Upper lobe of right lung (tissue), 1 donor: ENCODE measurements at regions not wholly inside any gene's neighbourhood (a gene's known extent, or its start where the extent isn't known, plus 50 kb on each side); places are given as distances from the start of the nearest gene placed in this dataset.
"Not testable (repeated sequence)": the region's sequence is repeated elsewhere in the genome, so short reads cannot be mapped to it uniquely, and the experiment has no call there.

Experiments used
- ATAC-seq: fragments of 200-7000 bp; cut with Tn5 transposase; one replicate; pipeline ENCODE4 v1.9.1; 2020; ENCODE audit warnings: mild to moderate bottlenecking, moderate library complexity
- DNase-seq: peaks from one replicate; pipeline ENCODE4 v3.0.0-alpha.2; 2020
- H3K27ac ChIP-seq: fragments of 200-600 bp; one replicate; pipeline ENCODE4 v1.8.0; 2022
- H3K27me3 ChIP-seq: fragments of 200-600 bp; one replicate; pipeline ENCODE4 v1.8.0; 2022; ENCODE audit warnings: mild to moderate bottlenecking
- H3K36me3 ChIP-seq: fragments of 200-600 bp; one replicate; pipeline ENCODE4 v1.8.0; 2022
- H3K4me1 ChIP-seq: fragments of 200-600 bp; one replicate; pipeline ENCODE4 v1.8.0; 2022
- H3K4me3 ChIP-seq: fragments of 200-600 bp; one replicate; pipeline ENCODE4 v1.8.0; 2022; ENCODE audit warnings: mild to moderate bottlenecking
- H3K9me3 ChIP-seq: fragments of 200-600 bp; one replicate; pipeline ENCODE4 v1.8.0; 2022
- intact Hi-C: fragments of 100-400 bp; cut with DNase I; formaldehyde crosslinking; loops from one replicate; pipeline ENCODE4 v1.11.0; 2022
- TF ChIP-seq, protein P1 (sequence below): fragments of 200-600 bp; IDR thresholded peaks from one replicate; pipeline ENCODE4 v1.8.0; 2022; ENCODE audit warnings: antibody characterized with exemption
- donor health status: DM: no; HTN: yes; CAD: no; lungs with severe emphysema.

GRCh38 chr7:82655965-82656364, 212.4 kb upstream of the CACNA2D1 start:
- intact Hi-C loops = no loop called here
- TF ChIP-seq, protein P1, sequence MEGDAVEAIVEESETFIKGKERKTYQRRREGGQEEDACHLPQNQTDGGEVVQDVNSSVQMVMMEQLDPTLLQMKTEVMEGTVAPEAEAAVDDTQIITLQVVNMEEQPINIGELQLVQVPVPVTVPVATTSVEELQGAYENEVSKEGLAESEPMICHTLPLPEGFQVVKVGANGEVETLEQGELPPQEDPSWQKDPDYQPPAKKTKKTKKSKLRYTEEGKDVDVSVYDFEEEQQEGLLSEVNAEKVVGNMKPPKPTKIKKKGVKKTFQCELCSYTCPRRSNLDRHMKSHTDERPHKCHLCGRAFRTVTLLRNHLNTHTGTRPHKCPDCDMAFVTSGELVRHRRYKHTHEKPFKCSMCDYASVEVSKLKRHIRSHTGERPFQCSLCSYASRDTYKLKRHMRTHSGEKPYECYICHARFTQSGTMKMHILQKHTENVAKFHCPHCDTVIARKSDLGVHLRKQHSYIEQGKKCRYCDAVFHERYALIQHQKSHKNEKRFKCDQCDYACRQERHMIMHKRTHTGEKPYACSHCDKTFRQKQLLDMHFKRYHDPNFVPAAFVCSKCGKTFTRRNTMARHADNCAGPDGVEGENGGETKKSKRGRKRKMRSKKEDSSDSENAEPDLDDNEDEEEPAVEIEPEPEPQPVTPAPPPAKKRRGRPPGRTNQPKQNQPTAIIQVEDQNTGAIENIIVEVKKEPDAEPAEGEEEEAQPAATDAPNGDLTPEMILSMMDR = no peak
- ATAC-seq = no peak

GRCh38 chr7:82650095-82650494, 206.5 kb upstream of the CACNA2D1 start:
- H3K4me3 ChIP-seq, intact Hi-C loops, DNase-seq, ATAC-seq, H3K36me3 ChIP-seq, H3K9me3 ChIP-seq, H3K27me3 ChIP-seq, H3K4me1 ChIP-seq, H3K27ac ChIP-seq: not testable (repeated sequence)

More at GRCh38 chr7:82655965-82656364, 212.4 kb upstream of the CACNA2D1 start:
- Histone ChIP-seq H3K27me3 (no peaks in the 10 kb centered on the region), H3K9me3 (no peaks in the 10 kb centered on the region), H3K4me1 (no peaks in the 10 kb centered on the region), H3K27ac (no peak overlapping the region), H3K4me3 (no peak overlapping the region), H3K36me3 (no peaks in the 10 kb centered on the region)
- no peak for DNase-seq

GRCh38 chr7:82633592-82633991, 190.0 kb upstream of the CACNA2D1 start:
- TF ChIP-seq, protein P1 = no peak
- DNase-seq (no peak), ATAC-seq (no peak)
- Histone ChIP-seq H3K27me3 (no peaks in the 10 kb centered on the region), H3K9me3 (no peaks in the 10 kb centered on the region), H3K4me1 (no peaks in the 10 kb centered on the region), H3K27ac (no peak overlapping the region), H3K36me3 (no peaks in the 10 kb centered on the region), H3K4me3 (no peak overlapping the region)
- intact Hi-C loops = no loop called here

GRCh38 chr7:82631998-82632397, 188.4 kb upstream of the CACNA2D1 start:
- Histone ChIP-seq H3K4me3 (no peak overlapping the region), H3K27me3 (no peaks in the 10 kb centered on the region), H3K27ac (no peak overlapping the region), H3K36me3 (no peaks in the 10 kb centered on the region), H3K4me1 (no peaks in the 10 kb centered on the region), H3K9me3 (no peaks in the 10 kb centered on the region)
- TF ChIP-seq, protein P1 = no peak
- intact Hi-C loops = no loop called here
- ATAC-seq = no peak
- no peak for DNase-seq

GRCh38 chr7:82629583-82629982, 186.0 kb upstream of the CACNA2D1 start:
- ATAC-seq (no peak), DNase-seq (no peak)
- Histone ChIP-seq H3K36me3 (no peaks in the 10 kb centered on the region), H3K27ac (no peak overlapping the region), H3K4me3 (no peak overlapping the region), H3K27me3 (no peaks in the 10 kb centered on the region), H3K9me3 (no peaks in the 10 kb centered on the region), H3K4me1 (no peaks in the 10 kb centered on the region)
- intact Hi-C loops = no loop called here
- TF ChIP-seq, protein P1 = no peak

GRCh38 chr7:82625377-82625776, 181.8 kb upstream of the CACNA2D1 start:
- H3K4me3 ChIP-seq = no peak overlapping the region
- TF ChIP-seq, protein P1 = no peak
- no peaks in the 10 kb centered on the region for H3K27me3 ChIP-seq
- no peaks in the 10 kb centered on the region for H3K9me3 ChIP-seq
- intact Hi-C loops = no loop called here
- DNase-seq (no peak), ATAC-seq (no peak)
- no peak overlapping the region for H3K27ac ChIP-seq
- H3K4me1 ChIP-seq = no peaks in the 10 kb centered on the region
- H3K36me3 ChIP-seq = no peaks in the 10 kb centered on the region
